AG04450 (cell line): ENCODE measurements at regions not wholly inside any gene's neighbourhood (a gene's known extent, or its start where the extent isn't known, plus 50 kb on each side); places are given as distances from the start of the nearest gene placed in this dataset.

ENCODE experiments used
- CTCF ChIA-PET: fragments of 300-600, 350-600 bp; formaldehyde crosslinking; extraction: SDS; loops from one replicate; lab custom pipeline; 2022; ENCODE audit warnings: antibody characterized with exemption, inconsistent platforms; lab: Charles Lee
- POLR2A ChIA-PET: fragments of 350-600 bp; formaldehyde crosslinking; extraction: SDS; loops from one replicate; lab custom pipeline; 2021; ENCODE audit warnings: antibody characterized with exemption, inconsistent platforms; lab: Yijun Ruan, JAX
- DNase-seq: peaks from one replicate; pipeline ENCODE4 v3.0.0-alpha.2; 2011; ENCODE audit warnings: low read depth, low spot score
- H3K27ac ChIP-seq: one replicate; pipeline ENCODE4 v1.5.1; 2012; ENCODE audit warnings: low read depth, low read length, control low read depth
- H3K27me3 ChIP-seq: one replicate; pipeline ENCODE4 v1.6.0; 2012; ENCODE audit warnings: low read length; ENCODE audit not compliant: control insufficient read depth, insufficient read depth
- H3K4me3 ChIP-seq: 2 replicates; pipeline ENCODE4 v1.5.1; 2011; ENCODE audit warnings: mild to moderate bottlenecking, low read depth, low read length, control low read depth
- H3K9me3 ChIP-seq: 2 replicates; pipeline ENCODE4 v1.5.1; 2012; ENCODE audit warnings: low read length; ENCODE audit not compliant: control insufficient read depth, insufficient read depth
- CTCF ChIP-seq: IDR thresholded peaks from 2 replicates; pipeline ENCODE4 v1.5.1; 2011; ENCODE audit warnings: low read depth, low read length, control low read depth, inconsistent platforms

GRCh38 chr6:151176911-151177770, 62.6 kb upstream of the AKAP12 start:
- no peak for DNase-seq
- H3K4me3 ChIP-seq = no peak overlapping the region
- no peak overlapping the region for H3K27ac ChIP-seq
- no peaks in the 10 kb centered on the region for H3K9me3 ChIP-seq
- TF ChIP-seq CTCF = no peak
- POLR2A ChIA-PET = no interaction called here
- peaks cover 2% of the 10 kb centered on the region for H3K27me3 ChIP-seq
- CTCF ChIA-PET = no interaction called here

- CTCF ChIA-PET = no interaction called here
- TF ChIP-seq CTCF = no peak
- DNase-seq = no peak
- no peak overlapping the region for H3K27ac ChIP-seq
- no peak overlapping the region for H3K4me3 ChIP-seq
- POLR2A ChIA-PET = no interaction called here
- peaks cover 2% of the 10 kb centered on the region for H3K27me3 ChIP-seq
- H3K9me3 ChIP-seq = no peaks in the 10 kb centered on the region
Measured at GRCh38 chr6:151178373-151178772, 61.4 kb upstream of the AKAP12 start.

- ChIA-PET POLR2A (no interaction called here), CTCF (interaction anchor here (0.6 to 1.0 kb wide), 3 partner anchors 17 to 1108 kb away, joined by 3 read pairs; no protein-coding TSS in a partner anchor)
- Histone ChIP-seq H3K9me3 (no peaks in the 10 kb centered on the region), H3K27ac (no peak overlapping the region), H3K4me3 (no peak overlapping the region), H3K27me3 (peaks cover 2% of the 10 kb centered on the region)
- peak; percentile 20 for DNase-seq
- no peak for TF ChIP-seq CTCF
Measured at GRCh38 chr6:151179321-151179720, 60.4 kb upstream of the AKAP12 start.

- no peak overlapping the region for H3K27ac ChIP-seq
- CTCF ChIA-PET = no interaction called here
- POLR2A ChIA-PET = no interaction called here
- no peak for TF ChIP-seq CTCF
- peaks cover 2% of the 10 kb centered on the region for H3K27me3 ChIP-seq
- H3K9me3 ChIP-seq = no peaks in the 10 kb centered on the region
- DNase-seq = no peak
- no peak overlapping the region for H3K4me3 ChIP-seq
Measured at GRCh38 chr6:151180330-151181048, 59.3 kb upstream of the AKAP12 start.
